ENCODE measurements at regions not wholly inside any gene's neighbourhood (a gene's known extent, or its start where the extent isn't known, plus 50 kb on each side); places are given as distances from the start of the nearest gene placed in this dataset.

DNA sequence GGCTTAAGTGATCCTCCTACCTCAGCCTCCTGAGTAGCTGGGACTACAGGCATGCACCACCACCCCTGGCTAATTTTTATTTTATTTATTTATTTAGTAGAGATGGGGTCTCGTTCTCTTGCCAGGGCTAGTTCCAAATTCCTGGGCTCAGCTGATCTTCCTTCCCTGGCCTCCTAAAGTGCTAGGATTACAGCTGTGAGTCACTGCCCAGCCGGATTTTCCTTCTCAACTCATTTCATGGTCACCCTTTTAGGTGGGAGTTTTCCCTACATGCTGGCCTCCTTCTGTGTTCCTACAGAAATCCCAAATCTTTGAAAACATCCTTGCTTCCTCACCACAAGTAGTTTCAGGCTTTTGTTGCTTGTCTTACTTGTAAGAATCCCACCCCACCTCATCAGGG lies 102.1 kb upstream of the SIAH1 start:
- DNase-seq: no peak

DNA sequence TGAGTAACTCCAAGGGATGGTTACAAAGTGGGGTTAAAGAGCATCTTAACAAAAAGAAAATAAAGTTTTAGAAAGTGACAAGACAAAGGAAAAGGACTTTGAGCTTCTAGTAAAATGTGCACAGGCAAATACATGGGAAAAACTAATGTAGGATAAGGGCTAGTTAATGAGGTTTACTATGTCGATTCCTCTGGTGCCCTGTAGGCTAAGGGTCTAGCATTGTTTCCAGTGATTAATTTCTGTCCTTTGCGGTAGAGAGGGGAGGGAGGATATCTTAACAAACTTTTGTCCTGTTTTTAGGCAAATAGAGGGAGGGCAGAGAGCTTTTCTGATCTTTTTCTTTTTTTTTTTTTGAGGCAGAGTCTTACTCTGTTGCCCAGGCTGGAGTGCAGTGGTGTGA lies 96.6 kb upstream of the SIAH1 start:
- no peak for DNase-seq

DNA sequence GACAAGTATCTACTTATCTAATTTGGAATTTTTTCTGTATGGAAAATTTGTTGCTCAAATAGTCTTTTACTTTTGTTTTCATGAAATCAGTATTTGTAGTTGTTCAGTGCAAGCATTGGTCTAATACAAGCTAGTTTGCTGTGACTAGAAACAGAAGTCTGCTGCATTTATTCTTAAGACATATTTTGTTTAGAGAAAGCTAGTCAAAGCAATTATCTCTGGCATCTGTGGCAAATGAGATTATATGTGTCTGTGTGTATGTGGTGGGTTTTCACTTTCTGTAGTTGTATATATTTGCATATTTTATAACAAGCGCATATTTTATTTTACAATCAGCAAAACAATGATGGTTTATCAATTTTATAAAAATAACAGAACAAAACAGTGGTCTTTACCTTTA lies 96.0 kb upstream of the SIAH1 start:
- no peak for DNase-seq

DNA sequence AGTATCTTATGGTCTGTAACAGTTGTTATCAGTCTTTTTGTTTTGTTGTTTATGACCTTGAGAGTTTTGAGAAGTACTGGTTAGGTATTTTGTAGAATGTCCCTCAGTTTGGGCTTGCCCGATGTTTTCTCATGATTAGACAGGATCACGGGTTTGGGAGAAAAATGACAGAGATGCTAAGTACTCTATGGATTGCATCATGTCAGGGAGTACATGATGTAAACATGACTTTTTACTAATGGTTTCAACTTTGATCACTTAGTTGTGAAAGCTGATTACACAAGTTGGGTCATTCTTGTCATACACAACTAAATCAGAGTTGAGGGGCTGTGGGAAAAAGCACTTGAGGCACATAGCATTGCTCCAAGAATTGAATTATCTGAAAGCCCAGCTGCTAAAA lies 94.7 kb upstream of the SIAH1 start:
- DNase-seq: no peak

DNA sequence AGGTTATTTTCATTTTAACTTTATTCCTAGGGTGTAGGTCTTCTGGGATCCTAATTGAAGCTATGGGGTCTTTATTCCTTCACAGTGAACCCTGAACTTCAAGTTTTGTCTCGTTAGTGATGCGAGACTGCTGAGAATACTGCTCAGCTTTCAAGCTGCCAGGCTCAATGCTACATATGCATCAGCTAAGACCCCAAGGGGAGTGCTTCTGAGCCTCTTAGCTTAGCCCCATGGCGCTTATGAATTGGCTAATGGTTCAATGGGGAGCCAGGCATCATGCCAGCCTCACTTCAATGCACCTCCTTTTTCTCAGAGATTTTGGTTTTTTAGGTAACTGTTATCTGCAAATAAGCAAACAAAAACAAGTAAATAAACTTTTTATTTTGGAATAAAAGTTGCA lies 94.1 kb upstream of the SIAH1 start:
- DNase-seq: no peak

DNA sequence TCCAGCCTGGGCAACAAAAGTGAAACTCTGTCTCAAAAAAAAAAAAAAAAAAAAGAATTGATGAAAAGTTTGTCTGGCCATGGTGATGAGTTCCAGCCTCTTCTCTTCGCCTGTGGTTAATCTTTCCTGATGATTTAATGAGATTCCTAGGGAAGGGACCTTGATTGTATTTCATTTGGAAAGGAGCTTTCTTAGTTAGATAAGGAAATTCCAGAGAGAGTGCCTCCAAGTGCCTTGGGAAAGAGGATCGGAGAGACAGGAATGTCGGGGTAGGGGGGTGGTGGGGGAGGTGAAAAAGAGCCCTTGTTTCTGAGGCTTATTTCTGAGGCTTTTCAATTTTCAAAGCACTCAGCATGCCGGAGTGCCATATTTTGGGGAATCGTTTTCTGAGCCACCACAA lies 93.2 kb upstream of the SIAH1 start:
- peak; percentile 56 for DNase-seq

DNA sequence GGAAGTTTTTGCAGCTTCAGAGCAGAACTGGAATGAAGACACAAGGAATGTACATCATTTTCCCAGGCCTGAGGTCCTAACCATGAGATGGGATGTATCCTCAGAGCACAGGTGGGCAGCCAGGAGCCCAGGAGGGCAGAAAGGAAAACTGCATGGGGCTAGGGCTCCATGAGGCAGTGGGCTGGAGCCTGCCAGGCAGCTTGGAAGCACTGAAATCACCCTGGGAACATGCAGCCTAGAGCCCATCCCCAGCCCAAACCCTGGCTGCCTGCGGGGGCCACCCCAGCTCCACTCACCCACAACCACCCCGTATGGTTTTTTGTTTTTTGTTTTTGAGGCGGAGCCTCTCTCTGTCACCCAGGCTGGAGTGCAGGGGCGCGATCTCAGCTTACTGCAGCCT lies 86.2 kb upstream of the SIAH1 start:
- no peak for DNase-seq

DNA sequence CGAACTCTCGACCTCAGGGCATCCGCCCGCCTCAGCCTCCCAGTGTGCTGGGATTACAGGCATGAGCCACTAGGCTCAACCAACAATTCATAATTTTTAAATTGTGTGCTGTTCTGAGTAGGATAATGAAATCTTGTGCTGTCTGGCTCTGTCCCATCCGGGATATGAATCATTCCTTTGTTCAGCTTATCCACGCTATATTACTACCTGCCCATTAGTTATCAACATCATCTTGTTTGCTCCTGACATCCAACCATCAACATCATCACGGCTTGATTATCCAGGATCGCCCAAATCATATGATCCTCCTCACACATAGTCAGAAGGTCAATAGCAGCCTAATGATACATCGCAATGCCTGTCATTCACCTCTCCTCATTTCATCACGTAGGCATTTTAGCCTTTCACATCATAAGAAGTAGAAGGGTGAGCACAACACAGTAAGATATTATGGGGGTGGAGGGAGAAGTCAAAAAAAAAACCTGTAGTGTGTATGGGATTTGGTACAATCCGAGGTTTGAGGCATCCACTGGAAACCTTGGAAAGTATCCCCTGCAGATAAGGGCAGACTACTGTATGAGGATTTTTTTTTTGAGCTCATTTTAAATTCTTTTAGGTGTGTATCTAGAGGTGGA lies 77.0 kb upstream of the SIAH1 start:
- no peak for DNase-seq

DNA sequence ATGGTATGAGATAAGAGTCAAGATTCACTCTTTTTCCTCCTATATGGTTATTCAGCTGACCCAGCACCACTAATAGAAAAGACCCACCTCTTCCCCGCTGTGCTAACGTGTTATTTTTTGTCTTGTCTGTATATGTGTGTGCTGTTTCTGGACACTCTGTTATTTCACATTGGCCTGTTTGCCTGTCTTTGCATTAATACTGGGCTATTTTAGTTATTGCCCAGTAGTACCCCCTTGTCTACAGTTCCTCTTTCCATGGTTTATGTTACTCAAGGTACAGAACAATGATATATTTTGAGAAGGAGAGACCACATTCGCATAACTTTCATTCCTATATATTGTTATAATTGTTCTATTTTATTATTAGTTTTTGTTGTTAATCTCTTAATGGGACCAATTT lies 74.0 kb upstream of the SIAH1 start:
- no peak for DNase-seq

DNA sequence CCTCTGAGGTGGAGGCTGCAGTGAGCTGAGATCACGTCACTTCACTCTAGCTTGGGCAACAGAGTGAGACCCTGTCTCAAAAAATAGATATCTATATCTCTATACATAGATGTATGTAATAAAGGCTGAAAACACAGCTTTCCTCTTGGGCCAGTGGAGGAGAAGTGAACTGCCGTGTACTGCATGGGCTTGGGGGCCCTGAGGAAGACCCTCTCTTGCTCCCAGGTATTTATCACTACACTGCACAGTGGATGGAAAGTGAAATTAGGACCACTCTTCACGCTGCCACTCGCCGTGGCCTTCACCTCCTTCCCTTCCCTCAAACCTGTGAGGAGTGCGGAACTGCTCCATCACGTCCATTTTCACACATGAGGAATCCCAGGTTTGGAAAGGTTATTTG lies 68.8 kb upstream of the SIAH1 start:
- DNase-seq: no peak

DNA sequence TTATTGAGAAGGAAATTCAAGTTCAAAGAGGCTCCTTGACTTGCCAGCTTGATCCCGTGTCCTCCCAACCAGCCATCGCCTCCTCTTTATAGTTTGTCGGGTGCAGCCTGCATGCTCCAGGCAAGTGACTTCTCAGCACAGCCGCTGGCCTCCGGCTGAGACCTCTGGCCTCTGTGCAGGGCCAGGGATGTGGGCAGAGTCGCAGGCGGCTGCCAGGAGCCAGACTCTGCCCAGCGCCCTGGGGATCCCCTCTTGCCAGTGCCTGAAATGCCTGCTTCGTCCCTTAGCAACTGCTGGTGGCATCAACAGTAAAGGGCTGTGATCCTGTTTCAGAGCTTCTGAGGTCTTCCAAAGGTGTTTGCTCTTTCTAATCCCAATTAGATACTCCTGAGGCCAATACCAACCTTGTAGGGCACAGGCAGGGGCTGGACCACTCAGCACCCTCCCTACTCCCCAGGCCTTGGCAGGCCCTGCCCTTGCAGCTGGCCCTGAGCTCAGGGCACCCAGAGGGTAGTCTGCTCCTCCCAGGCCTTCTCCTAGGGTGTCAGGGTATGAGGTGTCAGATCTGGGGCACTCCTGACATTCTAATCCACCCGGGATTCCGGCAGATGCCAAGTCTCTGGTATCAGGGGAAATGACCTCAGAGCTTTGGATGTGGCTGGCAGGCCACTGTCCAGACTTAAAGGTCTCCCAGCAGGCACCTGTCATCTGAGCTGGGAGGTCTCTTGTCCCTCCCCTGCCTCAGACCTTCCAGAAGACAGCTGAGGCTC lies 68.0 kb upstream of the SIAH1 start:
- DNase-seq: no peak

DNA sequence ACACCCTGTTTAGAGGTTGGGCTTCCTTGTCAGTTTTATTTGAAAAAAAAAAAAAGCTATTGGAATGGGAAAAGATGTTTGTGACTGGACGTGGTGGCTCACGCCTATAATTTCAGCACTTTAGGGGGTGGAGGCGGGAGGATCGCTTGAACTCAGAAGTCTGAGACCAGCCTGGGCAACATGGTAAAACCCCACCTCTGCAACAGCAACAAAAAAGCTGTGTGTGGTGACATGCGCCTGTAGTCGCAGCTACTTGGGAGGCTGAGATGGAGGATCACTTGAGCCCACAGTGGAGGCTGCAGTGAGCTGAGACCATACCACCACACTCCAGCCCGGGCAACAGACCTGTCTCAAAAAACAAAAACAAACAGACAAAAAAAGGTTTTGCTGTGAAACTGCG lies 66.1 kb upstream of the SIAH1 start:
- DNase-seq: no peak

DNA sequence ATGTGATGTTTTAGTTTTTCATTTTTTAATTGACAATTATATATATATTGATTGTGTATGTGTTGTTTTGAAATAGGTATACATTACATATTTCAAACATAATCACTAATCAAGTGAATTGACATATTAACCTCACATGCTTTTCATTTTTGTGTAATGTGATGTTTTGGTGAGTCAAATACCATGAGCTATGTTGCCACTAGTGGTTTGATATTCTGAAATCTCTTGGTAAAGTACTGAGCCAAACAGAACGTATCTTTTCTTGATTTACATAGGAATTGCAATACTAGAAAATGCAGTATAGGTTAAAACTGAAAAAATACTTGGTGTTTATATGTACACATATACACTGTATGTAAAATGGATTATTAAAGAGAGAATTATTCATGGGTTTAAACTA lies 65.2 kb upstream of the SIAH1 start:
- no peak for DNase-seq

DNA sequence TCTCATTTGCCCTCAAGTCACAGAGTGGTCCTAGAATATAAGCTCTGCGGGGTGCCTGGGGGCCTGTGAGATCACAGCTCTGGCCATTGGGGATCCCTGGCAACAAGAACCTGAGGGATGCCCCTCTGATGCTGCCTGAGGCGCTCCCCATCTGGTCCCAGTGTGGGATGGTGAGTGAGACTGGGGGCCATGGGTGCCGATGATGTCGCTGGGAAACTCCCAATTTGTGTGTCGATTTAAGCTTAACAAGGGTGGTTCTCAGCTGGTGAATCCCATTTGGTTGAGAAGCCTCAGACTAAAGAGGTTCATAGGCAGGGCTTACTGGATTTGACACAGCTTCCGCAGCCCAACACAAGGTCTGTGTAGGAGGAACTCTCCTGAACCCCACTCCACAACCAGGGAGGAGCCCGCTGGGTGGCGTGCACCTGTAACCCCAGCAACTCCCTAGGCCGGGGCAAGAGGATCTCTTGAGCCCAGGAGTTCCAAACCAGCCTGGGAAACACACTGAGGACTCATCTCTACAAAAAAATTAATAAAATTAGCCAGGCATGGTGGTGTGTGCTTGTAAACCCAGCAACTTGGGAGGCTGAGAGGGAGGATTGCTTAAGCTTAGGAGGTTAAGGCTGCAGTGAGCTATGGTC lies 63.7 kb upstream of the SIAH1 start:
- no peak for DNase-seq

DNA sequence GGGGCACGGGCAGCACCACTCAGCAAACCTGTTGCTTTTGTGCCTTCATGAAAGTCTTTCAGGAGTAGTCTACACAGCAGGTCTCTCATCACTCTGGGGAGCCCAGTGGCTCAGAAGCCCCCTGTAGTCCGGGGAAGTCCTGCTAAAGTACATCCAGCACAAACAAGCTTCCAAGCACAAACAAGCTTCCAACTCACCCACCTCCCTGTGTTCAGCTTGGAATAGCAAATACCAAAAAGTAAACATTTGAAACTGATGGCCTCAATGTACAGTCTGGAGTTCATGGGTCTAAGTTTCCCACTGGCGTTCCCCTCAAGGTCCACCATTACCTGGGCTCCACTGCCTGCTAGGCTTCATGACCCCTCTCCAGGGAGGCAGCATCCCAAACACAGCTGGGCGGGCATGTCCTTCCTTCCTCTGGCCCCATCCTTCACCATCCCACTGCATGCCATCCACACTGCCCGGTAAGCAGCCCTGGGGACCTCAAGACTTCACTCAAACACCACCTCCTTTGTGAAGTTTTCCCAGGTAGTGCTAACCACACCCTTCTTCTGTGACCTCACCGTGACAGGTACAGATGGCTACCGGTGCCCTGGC lies 62.8 kb upstream of the SIAH1 start:
- DNase-seq: no peak

DNA sequence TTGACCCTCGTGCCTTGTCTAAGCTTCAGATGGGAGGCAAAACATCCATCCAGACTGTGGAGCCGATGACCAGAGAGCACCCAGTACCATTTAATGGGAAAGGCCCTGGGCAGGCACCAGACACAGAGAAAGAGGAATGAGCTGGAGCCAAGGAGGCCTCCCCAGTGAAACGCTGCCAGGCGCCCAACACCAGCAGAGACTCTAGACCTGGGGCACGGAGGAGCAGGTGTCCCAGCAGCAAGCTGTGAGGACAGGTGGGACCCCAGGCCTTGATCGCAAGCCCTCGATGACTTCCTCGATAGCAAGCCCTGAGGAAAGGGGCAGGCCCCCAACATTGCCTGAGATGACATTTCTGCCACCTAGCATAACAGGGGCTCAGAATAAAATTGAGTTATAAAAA lies 62.2 kb upstream of the SIAH1 start:
- no peak for DNase-seq

DNA sequence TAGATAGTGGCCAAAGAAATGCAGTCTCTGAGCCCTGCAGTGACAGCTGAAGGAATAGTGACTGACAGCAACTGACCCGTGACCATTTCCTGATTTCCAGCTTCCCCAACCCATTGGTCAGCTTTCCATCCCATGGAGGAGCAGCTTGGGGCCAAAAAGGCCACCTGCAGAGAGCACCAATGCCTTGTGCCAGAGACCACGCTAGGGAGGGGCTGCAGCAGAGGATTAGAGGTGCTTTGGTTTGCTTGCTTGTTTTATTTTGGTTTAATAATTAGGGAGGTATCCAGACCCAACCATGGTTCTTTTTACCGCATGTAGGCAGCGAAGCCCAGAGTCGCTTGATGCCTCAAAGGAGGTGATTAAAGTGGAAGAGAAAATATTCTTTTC lies 61.3 kb upstream of the SIAH1 start:
- DNase-seq: no peak

DNA sequence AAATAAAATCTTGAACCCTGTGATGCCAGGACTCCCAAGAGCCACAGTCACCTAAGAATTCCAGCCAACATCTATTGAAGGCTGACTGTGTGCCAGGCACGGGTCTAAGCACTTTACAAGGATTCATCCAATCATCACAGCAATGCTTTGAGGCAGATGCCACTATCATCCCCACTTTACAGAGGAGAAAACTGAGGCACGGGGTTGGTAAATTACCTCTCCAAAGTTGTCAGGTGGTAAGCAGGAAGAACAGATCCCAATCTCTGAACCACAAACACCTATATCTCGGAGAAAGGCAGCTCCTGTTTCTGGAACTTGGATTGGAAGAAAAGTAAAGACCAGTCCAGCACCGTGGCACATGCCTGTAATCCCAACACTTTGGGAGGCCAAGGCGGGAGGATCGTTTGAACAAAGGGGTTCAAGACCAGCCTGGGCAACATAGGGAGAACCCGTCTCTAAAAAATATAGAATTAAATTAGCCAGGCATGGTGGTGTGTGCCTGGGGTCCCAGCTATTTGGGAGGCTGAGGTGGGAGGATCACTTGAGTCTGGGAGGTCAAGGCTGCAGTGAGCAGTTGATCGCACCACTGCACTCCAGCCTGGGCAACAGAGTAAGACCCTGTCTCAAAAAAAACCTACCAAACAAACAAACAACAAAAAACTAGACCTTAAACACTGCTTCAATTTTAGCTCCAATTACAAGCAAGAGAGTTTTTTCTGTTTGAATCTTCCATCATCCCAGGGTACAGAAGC lies 60.7 kb upstream of the SIAH1 start:
- no peak for DNase-seq

DNA sequence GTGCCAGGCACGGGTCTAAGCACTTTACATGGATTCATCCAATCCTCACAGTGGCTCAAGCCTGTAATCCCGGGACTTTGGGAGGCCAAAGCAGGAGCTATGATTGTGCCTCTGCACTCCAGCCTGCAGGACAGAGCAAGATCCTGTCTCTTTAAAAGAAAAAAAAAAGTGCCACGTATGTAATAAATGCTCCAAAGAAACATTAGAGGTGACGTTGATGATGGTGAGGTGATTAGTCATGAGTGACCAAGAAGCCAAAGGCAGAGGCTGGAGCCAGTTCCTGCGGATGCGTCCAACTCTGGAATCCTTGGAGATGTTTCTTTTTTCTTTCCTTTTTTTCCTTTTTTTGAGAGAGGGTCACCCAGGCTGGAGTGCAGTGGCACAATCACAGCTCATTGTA lies 59.4 kb upstream of the SIAH1 start:
- DNase-seq: peak; percentile 88

DNA sequence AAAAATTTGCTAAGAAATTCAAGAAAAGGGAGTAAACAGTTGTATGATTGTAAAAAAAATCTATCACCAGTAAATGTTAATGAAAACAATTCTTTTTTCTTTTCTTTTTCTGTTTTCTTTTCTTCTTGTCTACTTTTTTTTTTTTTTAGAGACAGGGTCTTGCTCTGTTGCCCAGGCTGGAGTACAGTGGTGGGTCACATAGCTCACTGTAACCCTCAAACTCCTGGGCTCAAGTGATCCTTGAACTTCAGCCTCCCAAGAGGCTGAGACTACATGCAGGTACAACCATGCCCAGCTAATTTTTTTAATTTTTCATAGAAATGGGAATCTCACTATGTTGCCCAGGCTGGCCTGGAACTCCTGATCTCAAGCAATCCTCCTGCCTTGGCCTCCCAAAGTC lies 57.2 kb upstream of the SIAH1 start:
- no peak for DNase-seq

DNA sequence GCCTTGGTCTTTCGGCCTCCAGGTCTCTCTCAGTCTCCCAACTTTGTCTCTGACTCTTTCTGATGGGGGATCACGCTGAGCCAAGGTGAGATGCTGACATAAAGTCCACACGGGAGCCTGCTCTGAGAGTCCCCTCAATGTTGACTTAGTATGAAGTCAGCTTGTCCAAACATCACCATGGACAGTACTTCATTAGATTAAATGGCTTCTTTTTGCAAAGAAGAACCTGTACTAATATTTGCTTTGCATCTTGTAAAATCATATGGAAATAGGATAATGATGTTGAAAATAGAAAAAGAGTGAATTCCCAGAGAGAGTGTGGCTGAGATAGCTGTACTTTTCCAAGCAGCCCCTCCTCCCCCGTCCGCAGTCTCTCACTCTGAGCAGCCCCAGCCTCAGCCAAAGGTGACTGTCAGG lies 56.7 kb upstream of the SIAH1 start:
- DNase-seq: no peak

DNA sequence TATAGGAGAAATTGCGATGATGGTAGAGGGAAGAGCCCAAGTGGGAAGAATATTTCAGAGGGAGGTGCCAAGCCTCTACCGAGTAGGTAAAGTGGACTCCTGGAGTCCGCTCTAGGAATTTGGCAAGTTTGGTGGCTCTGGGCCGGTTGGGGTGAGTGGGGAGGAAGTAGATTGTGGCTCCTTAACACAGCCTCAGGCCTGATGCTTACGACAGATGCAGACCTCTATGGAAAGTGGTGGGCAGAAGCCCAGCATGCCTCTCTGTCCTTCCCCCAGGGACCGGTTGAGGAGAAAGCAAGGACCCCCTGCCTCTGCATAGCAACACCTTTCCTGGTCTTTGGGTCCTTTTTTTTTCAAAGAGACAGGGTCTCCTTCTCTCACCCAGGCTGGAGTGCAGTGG lies 55.9 kb upstream of the SIAH1 start:
- no peak for DNase-seq

DNA sequence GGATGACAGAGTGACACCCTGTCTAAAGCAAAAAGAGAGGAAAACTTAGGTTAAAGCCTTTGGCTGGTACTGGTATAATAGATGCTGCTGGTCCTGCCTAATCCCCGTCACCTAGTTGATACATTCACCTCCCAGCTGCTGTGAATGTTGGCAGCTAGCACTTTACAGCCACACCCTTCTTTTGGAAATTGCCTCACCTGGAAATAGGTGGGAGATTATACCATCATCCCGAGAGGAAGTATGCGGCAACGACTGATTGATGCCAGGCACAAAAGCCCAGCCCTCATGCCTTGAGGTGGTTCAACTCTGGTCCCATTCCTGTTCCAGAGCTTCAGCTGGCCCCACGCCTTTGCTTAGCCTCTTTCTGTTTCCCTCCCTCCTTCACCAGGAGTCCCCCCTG lies 53.2 kb upstream of the SIAH1 start:
- no peak for DNase-seq
